ENCODE measurements at regions not wholly inside any gene's neighbourhood (a gene's known extent, or its start where the extent isn't known, plus 50 kb on each side); places are given as distances from the start of the nearest gene placed in this dataset.

GRCh38 chr5:57653636-57654290 is 171.2 kb upstream of the ACTBL2 start:
- no peak for TF ChIP-seq EZH2 (IDR thresholded peaks at IDR 0.05)
- no peak for TF ChIP-seq POLR2AphosphoS5 (IDR thresholded peaks at IDR 0.05; ENCODE audit: borderline replicate concordance, low read depth, low read length)

All from SK-N-MC (cell line).